Caco-2 (cell line): ENCODE measurements at regions not wholly inside any gene's neighbourhood (a gene's known extent, or its start where the extent isn't known, plus 50 kb on each side); places are given as distances from the start of the nearest gene placed in this dataset.
"Not testable (repeated sequence)": the region's sequence is repeated elsewhere in the genome, so short reads cannot be mapped to it uniquely, and the experiment has no call there.

Experiments
- BruUV-seq: library from RNA; stranded (reverse); fragments of 400-500 nt; replicated peaks from 2 replicates; lab custom pipeline; 2021; lab: Mats Ljungman, UMichigan
- CTCF ChIA-PET: fragments of 300-600 bp; sonication (Branson Sonifier 250); formaldehyde crosslinking; loops from one replicate; lab custom pipeline; 2022; ENCODE audit warnings: antibody characterized with exemption; lab: Charles Lee
- POLR2A ChIA-PET: fragments of 300-600 bp; sonication (Branson Sonifier 250); formaldehyde crosslinking; loops from one replicate; lab custom pipeline; 2022; ENCODE audit warnings: antibody characterized with exemption; lab: Charles Lee
- DNase-seq, 2 experiments: peaks; one replicate each; pipeline versions ENCODE4 v3.0.0 to v3.0.0-alpha.2; 2020 to 2022
- H3K27me3 ChIP-seq: replicated peaks from 2 replicates; pipeline ENCODE4 v1.6.0; 2011; ENCODE audit warnings: low read length; ENCODE audit not compliant: control insufficient read depth, insufficient read depth
- H3K36me3 ChIP-seq: 2 replicates; pipeline ENCODE4 v1.5.1; 2011; ENCODE audit warnings: low read length; ENCODE audit not compliant: control insufficient read depth, insufficient read depth
- H3K4me1 ChIP-seq: fragments of 250-450 bp; sonication (Bioruptor Pico); 2 replicates; pipeline ENCODE4 v1.5.1; 2020; ENCODE audit warnings: mild to moderate bottlenecking
- H3K4me3 ChIP-seq: 2 replicates; pipeline ENCODE4 v1.5.1; 2011; ENCODE audit warnings: low read depth, mild to moderate bottlenecking, control low read depth, low read length
- H3K9me3 ChIP-seq: fragments of 250-450 bp; sonication (Bioruptor Pico); 2 replicates; pipeline ENCODE4 v1.5.1; 2020; ENCODE audit warnings: mild to moderate bottlenecking, moderate library complexity
- H3K27ac Mint-ChIP-seq: one replicate; pipeline ENCODE4 v1.8.0; 2022; ENCODE audit warnings: mixed read lengths; ENCODE audit not compliant: unreplicated experiment
- H3K27me3 Mint-ChIP-seq: one replicate; pipeline ENCODE4 v1.8.0; 2022; ENCODE audit warnings: mixed read lengths; ENCODE audit not compliant: insufficient read depth, unreplicated experiment
- H3K36me3 Mint-ChIP-seq: one replicate; pipeline ENCODE4 v1.8.0; 2022; ENCODE audit warnings: mild to moderate bottlenecking, mixed read lengths; ENCODE audit not compliant: insufficient read depth, unreplicated experiment
- H3K4me1 Mint-ChIP-seq: one replicate; pipeline ENCODE4 v1.8.0; 2022; ENCODE audit warnings: low read depth, mixed read lengths; ENCODE audit not compliant: unreplicated experiment
- H3K4me3 Mint-ChIP-seq: one replicate; pipeline ENCODE4 v1.8.0; 2022; ENCODE audit warnings: mild to moderate bottlenecking, moderate library complexity, mixed read lengths; ENCODE audit not compliant: unreplicated experiment
- H3K9me3 Mint-ChIP-seq: one replicate; pipeline ENCODE4 v1.8.0; 2022; ENCODE audit warnings: mixed read lengths; ENCODE audit not compliant: unreplicated experiment
- CTCF ChIP-seq, 2 experiments: fragments of 200-600 bp in 1 of 2; IDR thresholded peaks; 1 replicate in 1 of 2; 2 replicates in 1 of 2; pipeline versions ENCODE4 v1.5.1 to v1.8.0; 2011 to 2022; ENCODE audit warnings: antibody characterized with exemption in 1 of 2, control low read depth in 1 of 2, inconsistent platforms in 1 of 2, low read depth in 1 of 2, low read length in 1 of 2, mild to moderate bottlenecking in 1 of 2, moderate library complexity in 1 of 2; ENCODE audit not compliant: insufficient read depth in 1 of 2, severe bottlenecking in 1 of 2, unreplicated experiment in 1 of 2
- intact Hi-C: fragments of 100-400 bp; cut with micrococcal nuclease; formaldehyde crosslinking; loops from one replicate; pipeline ENCODE4 v1.10.0; 2022; ENCODE audit not compliant: unreplicated experiment

DNA sequence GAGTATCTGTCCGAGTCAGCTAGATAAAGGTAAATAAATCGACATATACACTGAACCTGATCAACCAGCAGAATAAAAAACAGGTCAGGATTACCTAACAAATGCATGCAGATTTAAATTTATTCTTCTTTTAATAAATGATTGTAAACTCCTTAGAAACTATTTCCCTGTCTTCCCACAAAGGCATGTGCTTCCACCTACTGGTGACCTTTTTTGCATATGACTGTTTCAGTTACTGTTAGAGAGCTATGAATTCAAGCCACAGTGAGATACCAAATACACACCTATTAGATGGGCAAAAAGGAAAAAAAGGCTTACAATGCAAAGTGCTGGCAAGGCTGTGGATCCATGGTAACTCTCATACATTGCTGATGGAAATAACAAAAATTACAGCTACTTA lies 957.4 kb upstream of the NCAM2 start:
- Histone ChIP-seq H3K36me3 (no peaks in the 10 kb centered on the region), H3K4me1 (no peaks in the 10 kb centered on the region), H3K4me3 (no peak overlapping the region), H3K27me3 (no peaks in the 10 kb centered on the region), H3K9me3 (no peaks in the 10 kb centered on the region)
- no peak overlapping the region for H3K4me3 Mint-ChIP-seq
- TF ChIP-seq CTCF (IDR thresholded peaks at IDR 0.05; ENCODE audit: insufficient read depth in 1 of 2, low read depth in 1 of 2, low read length in 1 of 2, severe bottlenecking in 1 of 2, unreplicated experiment in 1 of 2): peak; percentile 26 to 27
- no peaks in the 10 kb centered on the region for H3K9me3 Mint-ChIP-seq
- CTCF ChIA-PET: interaction anchor here (1.0 kb wide), 1 partner anchor 59 kb away, joined by 7 read pairs; no protein-coding TSS in a partner anchor
- H3K27ac Mint-ChIP-seq: no peak overlapping the region
- H3K36me3 Mint-ChIP-seq: no peaks in the 10 kb centered on the region
- no TSS peak for BruUV-seq
- H3K4me1 Mint-ChIP-seq: no peaks in the 10 kb centered on the region
- intact Hi-C loops: loop anchor here (2.0 kb wide), 1 partner anchor 58 kb away; no protein-coding TSS in a partner anchor
- POLR2A ChIA-PET: no interaction called here
- DNase-seq: peak in 1 of 2 experiments; percentile 4
- peaks cover 3% of the 10 kb centered on the region for H3K27me3 Mint-ChIP-seq

DNA sequence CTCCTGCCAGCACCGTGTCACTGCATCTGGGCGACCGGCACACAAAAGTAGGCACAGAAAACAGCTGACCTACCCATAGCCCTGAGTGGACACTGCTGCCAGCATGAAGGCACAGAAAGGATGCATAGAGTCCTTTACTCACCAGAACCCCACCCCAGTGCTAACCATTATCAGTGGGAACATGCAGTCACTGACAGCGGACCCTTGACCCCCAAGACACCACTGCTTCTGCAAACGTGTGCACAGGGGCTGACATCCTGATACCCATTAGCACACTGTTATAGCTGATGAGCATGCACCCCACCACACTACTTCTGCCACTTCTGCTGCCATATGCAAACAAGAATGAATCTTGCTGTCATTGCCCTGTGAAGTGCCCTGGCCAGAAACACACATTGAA lies 953.0 kb upstream of the NCAM2 start:
- intact Hi-C loops: no loop called here
- no peak overlapping the region for H3K27ac Mint-ChIP-seq
- ChIA-PET CTCF (no interaction called here), POLR2A (no interaction called here)
- no peaks in the 10 kb centered on the region for H3K4me1 Mint-ChIP-seq
- H3K36me3 ChIP-seq: no peaks in the 10 kb centered on the region
- H3K9me3 Mint-ChIP-seq: peaks cover 9% of the 10 kb centered on the region
- no peak for DNase-seq
- peaks cover 3% of the 10 kb centered on the region for H3K27me3 Mint-ChIP-seq
- no peak for TF ChIP-seq CTCF (IDR thresholded peaks at IDR 0.05; ENCODE audit: insufficient read depth in 1 of 2, low read depth in 1 of 2, low read length in 1 of 2, severe bottlenecking in 1 of 2, unreplicated experiment in 1 of 2)
- no peaks in the 10 kb centered on the region for H3K9me3 ChIP-seq
- no peak overlapping the region for H3K4me3 Mint-ChIP-seq
- H3K36me3 Mint-ChIP-seq: no peaks in the 10 kb centered on the region
- no peaks in the 10 kb centered on the region for H3K27me3 ChIP-seq
- H3K4me1 ChIP-seq: no peaks in the 10 kb centered on the region
- no peak overlapping the region for H3K4me3 ChIP-seq
- no TSS peak for BruUV-seq

DNA sequence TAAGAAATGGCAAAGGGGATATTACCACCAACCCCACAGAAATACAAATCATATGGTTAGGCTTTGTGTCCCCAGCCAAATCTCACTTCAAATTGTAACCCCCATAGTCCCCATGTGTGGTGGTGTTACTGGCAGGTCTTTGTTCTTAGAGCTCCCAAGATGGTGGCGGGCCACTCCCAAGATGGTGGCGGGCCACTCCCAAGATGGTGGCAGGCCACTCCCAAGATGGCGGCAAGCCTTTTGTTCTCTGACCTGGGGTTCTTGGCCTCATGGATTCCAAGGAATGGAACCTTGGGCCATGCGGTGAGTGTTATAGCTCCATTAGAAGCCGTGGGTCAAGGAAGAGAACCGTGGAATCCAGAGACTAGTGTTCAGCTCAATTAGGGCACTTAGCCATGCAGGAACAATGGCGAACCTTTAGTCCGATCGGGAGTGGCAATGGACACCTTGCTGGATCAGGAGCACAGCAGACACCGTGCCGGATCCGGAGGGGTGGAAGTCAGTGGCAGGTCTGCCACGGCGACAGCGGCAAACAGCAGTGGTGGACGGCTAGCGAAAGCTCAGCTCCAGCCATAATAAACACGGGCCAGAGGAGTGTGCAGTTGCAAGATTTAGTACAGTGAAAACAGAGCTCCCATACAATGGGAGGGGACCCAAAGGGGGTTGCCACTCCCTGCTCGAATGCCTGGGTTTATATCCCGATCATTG lies 949.9 kb upstream of the NCAM2 start:
- DNase-seq, intact Hi-C loops, CTCF ChIA-PET, H3K4me3 Mint-ChIP-seq, H3K9me3 Mint-ChIP-seq, H3K4me3 ChIP-seq, H3K4me1 Mint-ChIP-seq, H3K36me3 Mint-ChIP-seq, H3K4me1 ChIP-seq, H3K9me3 ChIP-seq, H3K27me3 Mint-ChIP-seq, BruUV-seq, H3K27me3 ChIP-seq, H3K36me3 ChIP-seq, H3K27ac Mint-ChIP-seq: not testable (repeated sequence)
- POLR2A ChIA-PET: interaction anchor here (0.6 kb wide), 1 partner anchor 519 kb away, joined by 4 read pairs; no protein-coding TSS in a partner anchor
